Left forelimb (tissue), 1 donor: ENCODE measurements at regions not wholly inside any gene's neighbourhood (a gene's known extent, or its start where the extent isn't known, plus 50 kb on each side); places are given as distances from the start of the nearest gene placed in this dataset.

ENCODE experiments used
- DNase-seq: peaks from one replicate; pipeline ENCODE4 v3.0.0-alpha.2; 2018; ENCODE audit warnings: low spot score

DNA sequence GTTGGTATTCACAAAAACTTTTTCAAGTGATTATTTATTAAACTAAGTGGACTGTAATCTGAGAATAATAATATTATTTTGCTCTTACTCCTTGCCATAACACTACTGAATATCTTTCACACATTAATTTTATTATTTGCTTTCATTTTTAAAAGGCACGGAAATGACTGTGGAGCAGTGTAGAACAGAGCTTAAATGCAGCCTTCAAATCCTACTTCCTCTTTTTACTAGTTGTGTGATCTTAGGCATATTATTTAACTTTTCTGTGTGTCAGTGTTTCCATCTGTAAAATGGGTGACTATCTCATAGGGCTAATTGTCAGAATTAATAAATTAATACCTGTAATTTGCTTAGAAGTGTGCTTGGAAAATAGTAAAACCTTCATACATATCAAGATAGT lies 55.5 kb upstream of the SLC8A1 start:
- DNase-seq = no peak

DNA sequence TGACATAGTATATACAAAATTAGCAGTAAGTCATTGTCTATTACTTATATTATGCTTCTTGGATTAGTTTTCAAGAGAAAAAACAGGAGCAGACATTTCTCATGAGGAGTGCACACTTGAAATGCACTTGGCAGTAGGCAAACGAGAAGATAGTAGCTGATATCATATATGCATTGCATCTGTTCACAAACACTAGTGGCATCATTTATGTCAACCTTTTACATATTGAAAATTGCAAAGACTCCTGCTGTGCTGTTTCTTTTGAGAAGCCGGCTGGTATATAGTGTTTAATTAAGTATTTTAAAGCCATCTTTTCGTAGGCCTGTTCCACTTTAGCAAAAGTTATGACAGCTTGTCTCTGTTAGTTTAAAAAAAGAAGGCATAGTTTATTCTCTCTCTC lies 58.4 kb upstream of the SLC8A1 start:
- DNase-seq = no peak

DNA sequence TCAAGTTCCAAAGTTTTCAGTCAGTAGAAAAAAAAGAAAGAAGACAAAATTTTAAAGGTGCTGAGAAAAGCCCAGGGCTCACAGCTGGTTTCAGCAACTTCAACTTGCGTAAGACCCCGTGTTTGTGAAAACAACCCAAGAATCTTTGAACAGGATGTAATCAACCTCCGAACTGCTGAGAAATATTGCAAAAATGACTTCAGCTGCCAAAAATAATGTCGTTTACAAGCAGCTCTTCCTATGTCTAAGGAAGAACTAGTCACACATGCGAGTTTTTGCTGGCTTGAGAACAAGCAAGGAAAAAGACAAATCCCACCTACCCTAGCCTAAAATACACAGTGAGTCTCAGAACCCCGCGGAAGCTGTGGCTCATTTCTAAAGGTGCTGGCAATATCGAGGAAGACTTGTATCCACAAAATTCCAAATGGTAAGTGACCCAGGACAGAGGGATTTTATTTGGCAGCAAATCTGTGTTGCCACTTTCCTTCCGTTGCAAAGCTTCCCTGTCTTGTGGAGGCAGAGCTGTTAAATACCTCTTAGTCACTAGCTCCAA lies 59.8 kb upstream of the SLC8A1 start:
- DNase-seq = no peak

DNA sequence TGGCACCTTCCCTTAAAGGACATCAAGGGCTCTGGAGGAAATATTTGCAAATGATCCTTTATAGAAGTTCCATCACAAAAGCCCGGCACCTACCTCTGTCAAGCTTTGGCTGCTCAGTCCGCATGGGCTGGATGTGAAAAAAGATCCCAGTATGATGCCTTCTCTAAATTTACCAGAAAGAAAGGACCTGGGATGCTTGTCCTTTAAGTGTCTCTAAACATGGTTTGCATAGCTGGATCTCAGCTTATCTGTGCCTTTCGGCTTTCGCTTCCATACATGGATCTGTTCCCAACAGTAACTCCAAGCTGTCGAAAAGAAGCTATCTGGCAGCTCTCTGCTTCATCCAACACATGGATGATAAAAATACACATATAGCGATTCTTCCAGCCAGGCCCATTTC lies 60.4 kb upstream of the SLC8A1 start:
- no peak for DNase-seq

DNA sequence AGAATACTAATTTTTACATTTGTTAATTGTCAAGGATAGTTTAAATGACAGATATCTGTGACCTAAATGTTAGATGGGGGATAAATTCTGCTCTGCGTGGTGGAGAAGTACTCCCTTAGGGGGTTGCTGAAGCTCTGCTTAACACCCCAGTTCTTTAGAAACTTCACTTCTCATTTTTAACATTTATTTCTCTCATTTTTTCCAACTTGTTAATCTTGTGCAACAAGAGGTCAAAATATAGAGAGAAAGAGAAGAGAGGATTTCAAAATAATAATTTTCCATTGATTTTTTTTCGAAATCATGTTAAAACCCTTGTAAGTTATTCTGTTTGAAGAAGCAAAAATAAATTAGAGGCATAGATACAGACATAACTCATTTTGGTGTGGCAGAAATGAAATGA lies 61.3 kb upstream of the SLC8A1 start:
- DNase-seq = no peak

DNA sequence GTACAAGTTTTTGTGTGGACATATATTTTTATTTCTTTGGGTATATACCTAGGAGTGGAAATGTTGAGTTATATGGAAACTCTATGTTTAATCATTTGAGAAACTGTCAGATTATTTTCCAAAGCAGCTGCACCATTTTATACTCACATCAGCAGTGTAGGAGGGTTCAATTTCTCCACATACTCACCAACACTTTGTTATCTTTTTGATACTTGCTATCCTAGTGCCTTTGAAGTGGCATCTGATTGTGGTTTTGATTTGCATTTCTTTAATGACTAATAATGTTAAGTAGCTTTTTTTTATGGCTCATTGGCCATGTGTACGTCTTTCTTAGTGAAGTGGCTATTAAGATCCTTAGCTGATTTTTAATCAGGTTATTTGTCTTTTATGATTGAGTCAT lies 64.7 kb upstream of the SLC8A1 start:
- DNase-seq = no peak

DNA sequence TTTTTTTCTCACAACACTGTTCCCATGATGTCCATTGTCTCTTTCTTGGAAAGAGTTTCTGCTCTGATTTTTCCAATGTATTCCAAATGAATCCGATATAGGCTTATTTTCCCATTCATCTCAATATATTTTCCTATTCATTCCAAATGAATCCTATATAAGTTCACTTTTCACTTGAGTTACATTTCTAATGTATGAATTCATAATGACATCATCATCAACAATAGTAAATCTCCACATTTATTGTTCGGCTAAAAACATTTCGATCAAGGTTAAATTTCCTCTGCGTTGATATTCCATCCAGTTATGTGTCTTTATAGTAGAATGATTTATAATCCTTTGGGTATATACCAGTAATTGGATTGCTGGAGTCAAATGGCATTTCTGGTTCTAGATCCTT lies 76.7 kb upstream of the SLC8A1 start:
- DNase-seq = no peak

DNA sequence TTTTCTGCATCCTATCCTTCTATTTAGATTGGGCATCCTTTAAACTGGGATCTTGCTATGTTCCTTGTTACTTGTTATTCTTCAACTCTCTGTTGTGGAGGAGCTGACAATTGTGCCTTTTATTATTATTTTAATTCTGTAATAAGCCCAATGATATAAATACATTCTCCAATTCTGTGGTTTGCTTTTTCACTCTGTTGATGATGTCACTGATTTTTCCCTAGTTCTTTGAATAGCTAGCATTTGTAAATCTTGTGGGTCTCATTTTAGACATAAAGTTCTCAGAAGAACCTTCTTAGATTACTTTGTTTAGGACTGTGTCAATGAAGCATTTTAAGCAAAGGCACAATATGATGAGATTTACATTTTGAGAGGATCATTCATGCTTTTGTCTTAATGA lies 79.5 kb upstream of the SLC8A1 start:
- DNase-seq = no peak

DNA sequence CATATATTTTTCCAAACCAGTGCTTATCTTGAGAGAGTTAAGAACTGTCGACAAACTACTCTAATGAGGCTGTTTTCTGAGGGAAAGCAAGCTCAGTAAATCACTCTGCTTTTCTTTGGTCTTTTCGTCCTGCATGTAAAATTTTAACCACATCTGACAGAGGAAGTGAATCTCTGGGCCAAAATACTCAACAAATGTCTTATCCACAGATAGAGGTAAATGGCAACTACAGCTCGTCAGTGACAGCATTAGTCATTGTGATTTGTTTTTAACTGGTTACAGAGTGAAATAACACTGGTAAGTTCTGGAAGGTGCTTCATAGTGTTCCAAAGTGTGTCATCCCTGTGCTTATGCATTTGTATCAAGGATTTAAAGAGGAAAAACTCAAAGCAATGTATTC lies 82.6 kb upstream of the SLC8A1 start:
- DNase-seq = no peak

DNA sequence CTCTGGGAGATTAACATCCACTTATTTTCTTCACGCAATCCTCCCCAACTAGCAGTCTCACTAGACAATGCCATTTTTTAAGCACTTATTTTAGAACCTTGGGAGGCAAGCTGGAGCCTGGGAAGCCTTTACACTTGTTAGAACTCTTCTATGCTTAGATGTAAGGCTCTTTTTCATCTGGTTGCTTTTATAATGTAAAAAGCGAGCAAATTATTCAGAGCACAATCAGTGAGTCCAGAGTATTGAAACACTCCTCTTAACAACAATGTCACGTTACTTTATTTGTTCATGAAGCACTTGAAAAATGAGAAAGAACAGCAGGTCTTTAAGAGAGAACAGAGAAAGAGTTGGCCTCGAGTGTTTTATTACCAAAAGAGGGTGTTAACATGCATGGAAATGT lies 84.1 kb upstream of the SLC8A1 start:
- DNase-seq = no peak

DNA sequence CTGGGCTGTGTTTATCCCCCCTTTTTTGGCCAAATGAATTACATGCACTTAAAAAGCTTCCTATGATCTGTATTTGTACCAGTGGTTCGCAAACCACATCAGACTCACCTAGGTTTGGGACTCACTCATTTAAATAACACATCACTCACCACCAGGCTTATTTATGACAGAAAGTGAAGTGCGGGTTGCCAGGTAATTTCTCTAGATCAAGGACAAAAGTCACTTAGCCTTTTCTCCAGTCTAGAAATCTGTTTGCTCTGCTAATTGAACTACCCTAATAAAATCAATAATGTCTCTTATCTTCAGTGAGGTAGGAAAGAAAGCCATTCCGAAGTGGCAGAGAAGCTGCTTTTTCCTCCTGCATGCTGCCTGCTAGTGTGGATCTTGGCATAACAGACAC lies 88.1 kb upstream of the SLC8A1 start:
- no peak for DNase-seq

DNA sequence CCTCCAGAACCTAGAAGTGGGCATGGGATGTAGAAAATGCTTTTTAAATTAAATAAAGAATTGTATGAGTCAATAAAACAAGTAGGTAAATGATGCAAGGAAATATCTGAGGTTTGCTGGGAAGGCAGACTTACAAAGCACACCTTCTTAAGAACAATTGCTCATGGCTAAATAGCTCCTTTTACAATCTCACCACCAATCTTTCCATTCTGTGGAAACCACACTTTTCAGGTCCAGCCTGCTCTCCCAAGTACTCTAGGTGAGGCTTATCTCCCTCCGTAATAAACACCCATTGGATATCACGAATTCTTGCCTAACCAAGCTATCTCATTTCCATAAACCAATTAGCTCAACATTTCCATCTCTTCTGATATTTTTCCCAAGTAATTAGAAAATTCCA lies 91.5 kb upstream of the SLC8A1 start:
- no peak for DNase-seq

DNA sequence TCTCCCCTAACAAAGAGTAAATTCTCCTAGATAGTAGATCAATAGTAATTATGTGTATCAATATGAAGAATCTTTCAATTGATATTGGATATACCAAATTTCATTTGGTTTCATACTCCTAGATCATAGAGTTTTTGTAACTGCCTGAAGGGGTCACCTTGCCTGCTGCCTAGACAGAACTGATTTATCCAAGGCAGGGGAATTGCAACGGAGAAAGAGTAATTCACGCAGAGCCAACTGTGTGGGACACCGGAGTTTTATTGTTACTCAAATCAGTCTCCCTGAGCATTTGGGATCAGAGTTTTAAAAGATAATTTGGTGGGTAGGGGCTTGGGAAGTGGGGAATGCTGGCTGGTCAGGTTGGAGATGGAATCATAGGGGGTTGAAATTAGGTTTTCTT lies 92.2 kb upstream of the SLC8A1 start:
- no peak for DNase-seq

DNA sequence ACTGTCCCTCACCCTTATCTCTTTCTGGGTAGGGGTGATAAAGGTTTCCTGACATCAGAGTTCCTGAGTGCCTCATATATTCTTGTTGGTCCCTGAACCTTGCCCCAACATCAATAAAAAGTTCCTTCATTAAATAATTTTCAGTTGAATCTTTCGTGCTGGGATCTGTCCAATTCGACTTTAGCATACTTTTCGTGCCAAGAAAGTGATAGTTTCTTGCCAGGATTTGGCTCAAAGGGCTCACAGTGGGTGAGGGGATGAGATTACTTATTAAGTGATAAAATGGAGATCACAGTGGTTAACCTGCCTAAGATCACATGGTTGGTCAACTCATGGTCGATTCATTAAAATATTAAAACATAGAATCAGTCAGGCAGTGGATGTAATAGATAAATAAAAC lies 93.8 kb upstream of the SLC8A1 start:
- no peak for DNase-seq

DNA sequence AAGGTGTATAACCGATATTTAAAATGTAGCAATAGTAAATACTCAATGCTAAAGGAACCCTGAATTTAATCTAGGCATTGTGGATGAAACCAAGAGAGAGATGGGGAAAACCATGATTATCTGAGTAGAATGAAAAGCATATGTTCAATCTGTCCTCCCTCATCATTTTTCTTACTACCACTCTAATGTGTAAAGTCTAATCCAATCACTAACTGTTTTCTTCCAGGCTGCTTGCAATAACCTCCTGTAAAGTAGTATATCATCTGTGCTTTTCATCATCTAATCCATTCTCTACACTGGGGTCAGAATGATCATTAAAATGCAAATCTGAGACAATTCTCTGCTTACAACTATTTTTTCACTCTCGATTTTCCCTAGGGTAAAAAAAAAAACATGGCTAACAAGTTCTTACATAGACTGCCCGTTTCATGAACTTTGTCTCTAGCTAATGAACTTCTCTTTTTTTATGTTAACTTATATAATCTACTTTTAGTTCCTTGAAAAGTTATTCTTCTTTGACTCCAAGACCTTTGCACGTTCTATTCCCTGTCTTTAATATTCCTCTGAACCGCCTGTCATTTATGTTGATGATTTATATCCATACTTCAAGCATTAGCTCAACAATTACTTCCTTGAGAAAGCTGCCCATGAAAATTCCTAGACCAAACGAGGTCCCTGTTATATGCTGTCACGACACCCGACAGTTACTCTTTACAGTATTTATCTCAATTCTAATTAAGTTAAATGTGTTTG lies 94.7 kb upstream of the SLC8A1 start:
- DNase-seq = no peak

DNA sequence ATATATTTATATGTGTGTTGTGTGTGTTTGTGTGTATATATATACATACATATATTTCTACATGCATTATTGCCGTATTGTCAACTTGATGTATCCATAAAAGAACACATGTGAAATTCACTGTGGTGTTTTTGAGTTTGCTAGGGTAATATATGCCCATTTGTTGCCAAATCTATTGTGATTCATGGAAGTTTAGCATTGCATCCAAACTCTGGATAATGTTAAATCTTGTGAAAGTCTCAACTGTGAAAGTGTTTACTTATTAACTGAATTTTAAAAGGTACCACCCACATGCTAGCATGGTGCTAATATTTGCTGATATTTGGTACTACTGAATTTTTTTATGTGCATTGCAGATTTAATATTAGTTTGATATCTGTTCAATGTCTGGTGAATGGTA lies 96.6 kb upstream of the SLC8A1 start:
- DNase-seq = no peak

DNA sequence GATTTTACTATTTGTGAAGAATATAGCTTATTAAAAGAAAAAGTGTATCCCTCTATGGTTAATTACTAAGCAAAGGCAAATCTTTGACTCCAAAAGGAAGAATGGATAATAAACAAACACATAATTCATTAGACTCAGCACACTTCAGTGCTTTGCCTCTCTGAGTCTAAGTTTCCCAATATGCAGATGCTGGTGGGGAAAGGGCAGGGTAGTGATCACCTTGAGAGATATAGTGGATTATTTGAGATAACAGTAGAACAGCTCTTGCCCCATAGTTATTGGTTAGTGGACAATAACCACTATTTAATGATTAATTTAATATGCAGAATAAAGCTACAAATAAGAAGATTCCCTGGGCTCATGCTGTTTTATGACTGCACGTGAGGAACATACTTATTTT lies 98.2 kb upstream of the SLC8A1 start:
- DNase-seq = no peak

DNA sequence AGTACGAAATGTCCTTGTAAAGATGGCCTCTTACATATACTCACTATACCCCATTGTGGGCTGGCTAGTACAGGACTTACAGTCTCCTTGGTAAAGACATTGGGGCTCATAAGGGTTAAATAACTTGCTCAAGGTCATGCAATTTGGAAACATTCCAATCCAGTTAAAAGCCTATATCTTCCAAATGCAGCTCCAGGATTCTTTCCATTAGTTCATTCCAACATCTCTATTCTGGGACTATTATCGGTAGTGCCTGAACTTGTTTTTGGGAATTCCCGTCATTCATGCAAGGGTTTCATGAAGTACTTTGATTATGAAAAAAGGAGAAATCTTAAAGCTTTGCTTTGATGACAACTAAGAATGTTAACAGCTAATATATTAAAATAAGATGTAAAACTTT lies 99.2 kb upstream of the SLC8A1 start:
- no peak for DNase-seq

DNA sequence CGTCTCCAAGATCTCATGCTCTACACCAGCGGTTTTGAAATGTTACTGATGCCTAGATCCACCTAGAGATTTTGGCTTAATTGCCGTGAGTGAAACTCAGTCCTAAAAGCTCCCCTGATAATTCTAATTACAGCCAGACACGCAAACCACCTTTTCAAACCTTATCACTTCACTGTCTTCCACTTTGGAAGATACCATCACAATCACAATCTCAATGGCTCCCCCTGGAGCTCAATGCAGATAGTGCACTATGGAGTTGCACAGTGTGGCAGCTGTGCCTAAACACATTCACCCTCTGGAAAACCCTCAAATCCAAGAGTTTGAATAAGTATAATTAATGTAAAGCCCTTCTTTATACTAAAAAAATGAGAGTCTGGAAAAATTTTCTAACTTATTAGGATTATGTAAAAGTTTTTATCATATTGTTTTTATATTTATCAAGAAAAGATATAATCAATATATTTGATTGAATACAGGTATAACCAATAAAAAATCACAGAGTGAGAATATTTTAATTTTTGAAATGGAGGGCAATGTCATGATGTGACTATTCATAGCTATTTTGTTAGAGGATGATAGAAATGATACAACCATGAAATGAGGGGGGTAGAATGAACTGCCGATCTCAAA lies 102.9 kb upstream of the SLC8A1 start:
- DNase-seq = no peak

DNA sequence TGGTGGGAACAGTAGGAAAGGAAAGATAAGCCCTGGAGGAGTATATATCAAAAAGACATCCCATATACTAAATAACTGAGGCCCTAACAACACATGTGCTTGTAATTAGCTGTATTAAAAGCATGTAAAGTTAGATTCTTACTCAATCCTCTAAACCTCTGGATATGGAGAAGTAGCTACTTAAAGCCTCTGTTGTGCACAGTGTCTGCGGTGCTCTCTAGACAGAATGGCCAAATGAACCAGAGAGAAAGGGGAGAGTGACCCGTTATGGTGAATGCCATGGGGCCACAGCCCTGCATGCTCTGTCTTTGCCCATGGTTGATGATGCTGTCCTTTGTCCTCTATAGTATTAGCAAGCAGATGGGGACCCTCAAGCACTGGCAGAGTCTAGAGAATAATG lies 104.4 kb upstream of the SLC8A1 start:
- no peak for DNase-seq

DNA sequence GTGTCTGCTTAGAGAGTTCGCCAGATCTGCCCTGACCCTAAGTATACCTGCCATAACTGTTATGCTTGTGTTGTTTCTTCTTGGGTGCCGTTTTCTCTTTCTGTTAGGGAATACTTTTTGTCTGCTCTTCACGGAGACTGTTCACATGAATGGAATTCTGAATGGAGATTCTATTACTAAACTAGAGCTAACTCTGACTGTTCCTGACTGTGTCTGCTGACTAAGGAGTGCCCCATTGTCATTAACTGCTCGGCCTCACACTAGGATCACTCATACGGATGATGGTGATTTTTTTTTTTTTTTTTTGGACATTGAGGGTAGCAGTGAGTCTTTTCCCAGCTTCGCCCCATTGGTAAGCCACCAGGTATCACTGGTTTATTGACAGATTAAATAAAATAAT lies 104.8 kb upstream of the SLC8A1 start:
- DNase-seq = no peak

DNA sequence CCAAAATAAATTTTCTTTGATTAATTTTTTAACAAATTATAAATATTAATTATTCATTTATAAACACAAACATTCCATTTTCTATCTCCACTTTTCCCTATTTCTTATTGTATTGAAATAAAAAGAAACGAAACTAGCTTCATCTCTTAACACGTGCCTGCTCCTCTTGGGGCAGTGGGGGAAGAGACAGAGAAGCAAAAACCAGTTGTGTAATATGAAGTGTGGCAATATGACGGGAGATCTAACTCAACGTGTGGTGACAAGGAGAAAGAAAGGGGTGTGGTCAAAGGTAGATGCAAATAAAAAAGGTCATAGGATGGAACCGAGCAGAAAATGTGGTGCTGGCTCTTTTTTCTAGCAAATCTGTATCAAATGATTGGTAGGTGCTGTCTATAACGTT lies 106.9 kb upstream of the SLC8A1 start:
- DNase-seq = no peak

DNA sequence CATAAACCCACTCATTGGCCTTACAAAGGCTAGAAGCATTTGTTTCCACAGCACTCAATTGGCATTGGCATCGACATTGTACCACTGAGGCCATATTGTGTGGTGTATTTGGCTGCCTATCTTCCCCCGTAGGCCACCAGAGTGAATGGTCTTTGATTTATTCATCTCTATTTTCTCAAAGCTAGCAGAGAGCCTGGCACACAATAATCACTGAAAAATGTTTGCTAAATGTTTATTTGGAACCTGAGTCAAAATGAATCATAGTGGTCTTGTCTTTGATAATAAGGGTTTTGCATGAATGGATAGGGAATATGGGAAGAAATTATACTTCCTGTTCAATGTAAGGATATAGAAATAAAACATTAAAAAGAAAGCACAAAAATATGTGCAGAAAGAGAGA lies 107.3 kb upstream of the SLC8A1 start:
- no peak for DNase-seq

DNA sequence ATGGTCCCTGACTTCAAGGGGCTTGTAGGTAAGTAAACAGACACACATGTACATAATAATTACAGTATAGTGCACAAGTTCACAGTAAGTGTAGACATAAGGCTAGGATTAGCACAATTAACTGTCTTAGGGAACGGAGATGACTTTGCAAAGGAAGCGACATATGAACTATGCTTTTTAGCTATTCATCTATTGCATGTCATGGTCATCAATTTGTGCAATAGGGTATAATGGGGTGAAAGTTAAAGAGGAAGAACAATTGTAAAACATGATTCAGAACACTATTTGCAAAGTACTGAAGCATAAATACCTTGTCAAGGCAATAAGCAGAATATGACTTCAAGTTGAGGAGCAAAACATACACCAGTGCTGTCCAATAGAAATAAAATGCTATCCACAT lies 112.3 kb upstream of the SLC8A1 start:
- no peak for DNase-seq
